Gastrocnemius medialis (tissue), 4 donors: ENCODE measurements at regions not wholly inside any gene's neighbourhood (a gene's known extent, or its start where the extent isn't known, plus 50 kb on each side); places are given as distances from the start of the nearest gene placed in this dataset.

Experiments
- CTCF ChIP-seq, 5 experiments: fragments of 450-650 bp in 3 of 5; fragments of 200-600 bp in 2 of 5; sonication (generic) in 2 of 5; IDR thresholded peaks in 4 of 5; conservative IDR thresholded peaks in 1 of 5; 1 replicate in 4 of 5; 2 replicates in 1 of 5; pipeline ENCODE4 v1.5.1; 2016 to 2019; ENCODE audit warnings: antibody characterized with exemption in 5 of 5, mild to moderate bottlenecking in 3 of 5, moderate library complexity in 3 of 5
- POLR2A ChIP-seq, 2 donors: fragments of 450-650 bp; IDR thresholded peaks; one replicate each; pipeline ENCODE4 v1.6.1; 2017; ENCODE audit warnings: antibody characterized with exemption in 2 of 2, mild to moderate bottlenecking in 2 of 2, moderate library complexity in 2 of 2

- TF ChIP-seq CTCF (IDR thresholded peaks at IDR 0.05 in 4 of 5, conservative IDR thresholded peaks at IDR 0.05 in 1 of 5) (no peak), POLR2A (IDR thresholded peaks at IDR 0.05) (no peak)
These were observed 1386.0 kb upstream of the CELF4 start for GRCh38 chr18:38951633-38952032.
